ENCODE measurements at regions not wholly inside any gene's neighbourhood (a gene's known extent, or its start where the extent isn't known, plus 50 kb on each side); places are given as distances from the start of the nearest gene placed in this dataset.

GRCh38 chr18:24809173-24809950 is 348.9 kb downstream of the HRH4 start:
- no peak for TF ChIP-seq CTCF (IDR thresholded peaks at IDR 0.05; ENCODE audit: control extremely low read depth, extremely low read depth, low read depth, missing control alignments)
- no peak for DNase-seq (ENCODE audit: extremely low spot score)
- CTCF ChIA-PET, result interaction anchor here (1.0 to 1.6 kb wide), 3 partner anchors 9 to 552 kb away, joined by 3 read pairs; no protein-coding TSS in a partner anchor
- POLR2A ChIA-PET, result no interaction called here

GRCh38 chr18:24810561-24811305 is 350.3 kb downstream of the HRH4 start:
- no peak for DNase-seq (ENCODE audit: extremely low spot score)
- ChIA-PET CTCF (interaction anchor here (1.6 kb wide), 1 partner anchor 550 kb away, joined by 3 read pairs; no protein-coding TSS in a partner anchor), POLR2A (no interaction called here)
- no peak for TF ChIP-seq CTCF (IDR thresholded peaks at IDR 0.05; ENCODE audit: control extremely low read depth, extremely low read depth, low read depth, missing control alignments)

GRCh38 chr18:24811950-24812681 is 351.7 kb downstream of the HRH4 start:
- no peak for TF ChIP-seq CTCF (IDR thresholded peaks at IDR 0.05; ENCODE audit: control extremely low read depth, extremely low read depth, low read depth, missing control alignments)
- no peak for DNase-seq (ENCODE audit: extremely low spot score)
- POLR2A ChIA-PET, result no interaction called here
- CTCF ChIA-PET, result no interaction called here

- CTCF ChIA-PET, result no interaction called here
- TF ChIP-seq CTCF (IDR thresholded peaks at IDR 0.05; ENCODE audit: control extremely low read depth, extremely low read depth, low read depth, missing control alignments), result no peak
- POLR2A ChIA-PET, result no interaction called here
- DNase-seq (ENCODE audit: extremely low spot score), result no peak
These were observed 354.1 kb downstream of the HRH4 start for GRCh38 chr18:24814521-24814920.

GRCh38 chr18:24817150-24817549 is 356.7 kb downstream of the HRH4 start:
- no peak for TF ChIP-seq CTCF (IDR thresholded peaks at IDR 0.05; ENCODE audit: control extremely low read depth, extremely low read depth, low read depth, missing control alignments)
- ChIA-PET CTCF (no interaction called here), POLR2A (no interaction called here)
- DNase-seq (ENCODE audit: extremely low spot score), result no peak

- TF ChIP-seq CTCF (IDR thresholded peaks at IDR 0.05; ENCODE audit: control extremely low read depth, extremely low read depth, low read depth, missing control alignments), result no peak
- DNase-seq (ENCODE audit: extremely low spot score), result no peak
- POLR2A ChIA-PET, result no interaction called here
- CTCF ChIA-PET, result interaction anchor here (0.8 to 1.3 kb wide), 3 partner anchors 9 to 27 kb away, joined by 3 to 4 read pairs (median 3); no protein-coding TSS in a partner anchor
These were observed 357.3 kb downstream of the HRH4 start for GRCh38 chr18:24817587-24818371.
